ENCODE measurements at regions not wholly inside any gene's neighbourhood (a gene's known extent, or its start where the extent isn't known, plus 50 kb on each side); places are given as distances from the start of the nearest gene placed in this dataset.
"Not testable (repeated sequence)": the region's sequence is repeated elsewhere in the genome, so short reads cannot be mapped to it uniquely, and the experiment has no call there.

- peaks cover 74% of the 10 kb centered on the region for H3K9me3 Mint-ChIP-seq
- no peaks in the 10 kb centered on the region for H3K27me3 Mint-ChIP-seq (ENCODE audit: insufficient read depth)
- H3K27ac Mint-ChIP-seq, result no peak overlapping the region
Measured at GRCh38 chr5:174644923-174645322, 79.5 kb upstream of the MSX2 start.

GRCh38 chr5:174645677-174646076, 78.7 kb upstream of the MSX2 start:
- H3K36me3 Mint-ChIP-seq (ENCODE audit: low read depth), result peaks cover 16% of the 10 kb centered on the region
- no peak for DNase-seq
- H3K4me1 Mint-ChIP-seq (ENCODE audit: low read depth), result no peaks in the 10 kb centered on the region
- no peaks in the 10 kb centered on the region for H3K27me3 Mint-ChIP-seq (ENCODE audit: insufficient read depth)
- H3K9me3 Mint-ChIP-seq, result peaks cover 80% of the 10 kb centered on the region
- no peak overlapping the region for H3K4me3 Mint-ChIP-seq
- TF ChIP-seq, protein P1, sequence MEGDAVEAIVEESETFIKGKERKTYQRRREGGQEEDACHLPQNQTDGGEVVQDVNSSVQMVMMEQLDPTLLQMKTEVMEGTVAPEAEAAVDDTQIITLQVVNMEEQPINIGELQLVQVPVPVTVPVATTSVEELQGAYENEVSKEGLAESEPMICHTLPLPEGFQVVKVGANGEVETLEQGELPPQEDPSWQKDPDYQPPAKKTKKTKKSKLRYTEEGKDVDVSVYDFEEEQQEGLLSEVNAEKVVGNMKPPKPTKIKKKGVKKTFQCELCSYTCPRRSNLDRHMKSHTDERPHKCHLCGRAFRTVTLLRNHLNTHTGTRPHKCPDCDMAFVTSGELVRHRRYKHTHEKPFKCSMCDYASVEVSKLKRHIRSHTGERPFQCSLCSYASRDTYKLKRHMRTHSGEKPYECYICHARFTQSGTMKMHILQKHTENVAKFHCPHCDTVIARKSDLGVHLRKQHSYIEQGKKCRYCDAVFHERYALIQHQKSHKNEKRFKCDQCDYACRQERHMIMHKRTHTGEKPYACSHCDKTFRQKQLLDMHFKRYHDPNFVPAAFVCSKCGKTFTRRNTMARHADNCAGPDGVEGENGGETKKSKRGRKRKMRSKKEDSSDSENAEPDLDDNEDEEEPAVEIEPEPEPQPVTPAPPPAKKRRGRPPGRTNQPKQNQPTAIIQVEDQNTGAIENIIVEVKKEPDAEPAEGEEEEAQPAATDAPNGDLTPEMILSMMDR (IDR thresholded peaks at IDR 0.05), result no peak
- H3K27ac Mint-ChIP-seq, result no peak overlapping the region

More at GRCh38 chr5:174644923-174645322, 79.5 kb upstream of the MSX2 start:
- Mint-ChIP-seq H3K4me3 (no peak overlapping the region), H3K4me1 (ENCODE audit: low read depth) (no peaks in the 10 kb centered on the region), H3K36me3 (ENCODE audit: low read depth) (peaks cover 16% of the 10 kb centered on the region)
- TF ChIP-seq, protein P1 (IDR thresholded peaks at IDR 0.05), result no peak
- DNase-seq, result no peak

DNA sequence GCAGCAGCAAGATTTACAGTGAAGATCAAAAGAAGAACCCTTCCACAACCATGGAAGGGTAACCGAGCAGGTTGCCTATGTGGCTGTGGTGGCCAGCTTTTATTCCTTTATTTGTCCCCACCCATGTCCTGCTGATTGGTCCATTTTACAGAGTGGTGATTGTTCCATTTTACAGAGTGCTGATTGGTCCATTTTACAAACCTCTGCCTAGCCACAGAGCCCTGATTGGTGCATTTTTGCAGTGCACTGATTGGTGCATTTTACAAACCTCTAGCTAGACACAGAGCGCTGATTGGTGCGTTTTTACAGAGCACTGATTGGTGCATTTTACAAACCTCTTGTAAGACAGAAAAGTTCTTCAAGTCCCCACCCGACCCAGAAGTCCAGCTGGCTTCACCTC, 75.8 kb upstream of the MSX2 start:
- not testable (repeated sequence) for H3K4me1 Mint-ChIP-seq (ENCODE audit: low read depth); H3K4me3 Mint-ChIP-seq; H3K27ac Mint-ChIP-seq; H3K27me3 Mint-ChIP-seq (ENCODE audit: insufficient read depth); H3K36me3 Mint-ChIP-seq (ENCODE audit: low read depth); DNase-seq
- peaks cover 88% of the 10 kb centered on the region for H3K9me3 Mint-ChIP-seq

DNA sequence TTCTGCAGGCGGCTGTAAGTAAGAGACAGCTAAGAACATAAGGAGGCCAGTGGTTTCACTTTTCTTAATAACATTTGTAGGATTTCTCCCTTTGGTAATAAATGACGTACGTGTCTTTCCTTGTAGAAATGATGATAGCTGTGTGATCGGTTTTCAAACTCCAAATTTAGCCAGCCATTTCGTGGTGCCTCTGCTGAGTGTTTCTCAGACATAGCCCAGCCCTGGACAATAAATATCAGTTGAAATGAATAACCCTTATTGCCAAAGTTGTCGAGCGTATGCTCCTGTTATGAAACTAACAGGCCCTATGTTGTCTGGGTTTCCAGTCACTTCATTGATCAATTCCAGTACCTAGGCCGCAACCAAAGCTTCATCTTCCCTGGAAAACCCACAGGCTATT, 75.0 kb upstream of the MSX2 start:
- Mint-ChIP-seq H3K9me3 (peaks cover 90% of the 10 kb centered on the region), H3K4me3 (no peak overlapping the region), H3K4me1 (ENCODE audit: low read depth) (no peaks in the 10 kb centered on the region), H3K36me3 (ENCODE audit: low read depth) (peaks cover 4% of the 10 kb centered on the region; the same call in 1 of the 2 replicates), H3K27ac (no peak overlapping the region), H3K27me3 (ENCODE audit: insufficient read depth) (no peaks in the 10 kb centered on the region)
- DNase-seq, result no peak
- TF ChIP-seq, protein P1 (IDR thresholded peaks at IDR 0.05), result no peak

GRCh38 chr5:174654442-174654841, 69.9 kb upstream of the MSX2 start:
- Mint-ChIP-seq H3K27ac (no peak overlapping the region), H3K27me3 (ENCODE audit: insufficient read depth) (no peaks in the 10 kb centered on the region; the same call in 1 of the 2 replicates), H3K4me3 (no peak overlapping the region), H3K4me1 (ENCODE audit: low read depth) (no peaks in the 10 kb centered on the region), H3K36me3 (ENCODE audit: low read depth) (no peaks in the 10 kb centered on the region), H3K9me3 (peaks cover 67% of the 10 kb centered on the region)
- TF ChIP-seq, protein P1 (IDR thresholded peaks at IDR 0.05), result no peak
- DNase-seq, result no peak

DNA sequence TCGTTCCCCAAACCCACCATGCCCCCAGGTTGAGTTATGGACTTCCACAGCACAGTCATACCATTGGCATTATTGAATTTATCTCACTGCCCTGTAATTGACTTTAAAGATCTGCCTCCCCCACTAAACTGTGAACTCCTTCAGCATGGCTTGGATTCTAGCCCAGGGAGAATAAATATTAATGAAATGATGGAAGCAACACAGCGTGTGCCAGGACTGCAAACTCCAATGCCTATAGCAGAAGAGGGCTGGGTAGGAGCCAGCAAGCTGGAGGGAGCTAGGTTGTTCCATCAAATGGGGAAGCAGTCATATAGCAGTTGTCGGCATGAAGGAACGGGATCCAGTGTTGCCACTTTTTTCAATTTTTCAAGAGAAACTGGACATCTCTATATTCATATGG, 69.0 kb upstream of the MSX2 start:
- Mint-ChIP-seq H3K27ac (no peak overlapping the region), H3K4me1 (ENCODE audit: low read depth) (no peaks in the 10 kb centered on the region), H3K27me3 (ENCODE audit: insufficient read depth) (peaks cover 2% of the 10 kb centered on the region; the same call in 1 of the 2 replicates), H3K9me3 (peaks cover 60% of the 10 kb centered on the region), H3K36me3 (ENCODE audit: low read depth) (no peaks in the 10 kb centered on the region), H3K4me3 (no peak overlapping the region)
- TF ChIP-seq, protein P1 (IDR thresholded peaks at IDR 0.05), result no peak
- no peak for DNase-seq
